Gastroesophageal sphincter (tissue), 3 donors: ENCODE measurements at regions not wholly inside any gene's neighbourhood (a gene's known extent, or its start where the extent isn't known, plus 50 kb on each side); places are given as distances from the start of the nearest gene placed in this dataset.

ENCODE experiments used
- CTCF ChIP-seq, 4 experiments: fragments of 200-600 bp in 2 of 4; fragments of 450-650 bp in 2 of 4; sonication (generic) in 1 of 4; IDR thresholded peaks; one replicate each; pipeline ENCODE4 v1.5.1; 2017 to 2019; ENCODE audit warnings: antibody characterized with exemption in 4 of 4, mild to moderate bottlenecking in 2 of 4, moderate library complexity in 2 of 4
- EP300 ChIP-seq: sonication (generic); formaldehyde crosslinking; IDR thresholded peaks from one replicate; pipeline ENCODE4 v1.6.1; 2017; ENCODE audit warnings: antibody characterized with exemption, mild to moderate bottlenecking
- POLR2A ChIP-seq, 2 donors: fragments of 450-650 bp; IDR thresholded peaks; one replicate each; pipeline ENCODE4 v1.6.1; 2017; ENCODE audit warnings: antibody characterized with exemption in 2 of 2, mild to moderate bottlenecking in 2 of 2, moderate library complexity in 1 of 2

GRCh38 chr4:17189759-17190158, 291.3 kb upstream of the LDB2 start:
- no peak for TF ChIP-seq POLR2A (IDR thresholded peaks at IDR 0.05)
- no peak for TF ChIP-seq CTCF (IDR thresholded peaks at IDR 0.05)
- TF ChIP-seq EP300 = no peak
